ENCODE measurements at regions not wholly inside any gene's neighbourhood (a gene's known extent, or its start where the extent isn't known, plus 50 kb on each side); places are given as distances from the start of the nearest gene placed in this dataset.

DNA sequence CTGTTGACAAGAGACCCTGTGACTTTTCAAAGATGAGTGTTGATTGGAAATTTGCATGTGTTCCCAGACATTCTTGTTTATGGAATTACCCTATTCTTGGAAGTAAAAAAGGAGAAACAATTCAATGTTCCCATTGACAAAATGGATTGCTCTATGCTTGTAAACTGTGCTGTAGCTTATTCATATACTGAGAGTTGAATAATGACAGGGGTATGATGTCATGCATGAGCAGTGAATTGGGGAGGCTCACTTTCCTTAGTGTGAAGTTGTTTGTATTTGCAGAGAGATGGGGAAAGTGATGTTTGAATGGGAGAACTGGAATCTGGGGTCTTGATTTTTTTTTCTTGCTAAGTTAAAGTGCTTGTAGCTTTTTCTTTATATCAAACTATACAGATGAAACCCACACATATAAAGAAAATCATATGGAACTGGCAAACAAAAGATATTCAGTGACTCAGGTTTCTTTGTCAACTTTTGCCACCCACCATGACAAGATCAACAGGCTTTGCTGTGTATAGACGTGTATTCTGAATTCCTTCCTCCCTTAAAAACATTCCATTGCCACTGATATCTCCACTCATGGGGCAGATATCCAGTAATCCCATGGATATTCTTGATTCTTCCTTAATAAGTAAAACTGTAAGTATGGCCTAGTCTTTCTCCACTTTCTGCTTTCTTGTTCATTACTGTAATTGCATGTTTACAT is 97.8 kb upstream of the JAG1 start:
- Histone ChIP-seq H4K20me1 (ENCODE audit: insufficient read depth, low read length) (no peaks in the 10 kb centered on the region), H3K4me2 (ENCODE audit: low read depth, low read length) (no peak overlapping the region), H3K27me3 (replicated peaks; ENCODE audit: insufficient read depth, low read length) (no peaks in the 10 kb centered on the region), H3K9ac (ENCODE audit: low read length) (no peak overlapping the region), H3K79me2 (ENCODE audit: low read length) (no peaks in the 10 kb centered on the region), H3F3A (ENCODE audit: insufficient read depth, low read length) (no peaks in the 10 kb centered on the region), H3K36me3 (replicated peaks; ENCODE audit: insufficient read depth, low read length) (no peaks in the 10 kb centered on the region), H3K4me1 (ENCODE audit: low read length) (no peaks in the 10 kb centered on the region), H2AFZ (ENCODE audit: low read length) (no peak overlapping the region), H3K27ac (ENCODE audit: low read length) (no peak overlapping the region), H3K9me2 (replicated peaks; ENCODE audit: insufficient read depth, low read length) (no peaks in the 10 kb centered on the region), H3K4me3 (ENCODE audit: low read length) (no peak overlapping the region), H3K9me3 (replicated peaks; ENCODE audit: insufficient read depth, low read length) (no peaks in the 10 kb centered on the region)
- TF ChIP-seq EZH2phosphoT487 (IDR thresholded peaks at IDR 0.05; ENCODE audit: low read length) (no peak), EZH2 (optimal IDR thresholded peaks at IDR 0.05; ENCODE audit: low read depth, low read length) (no peak)
- TF ChIP-seq, protein P1, sequence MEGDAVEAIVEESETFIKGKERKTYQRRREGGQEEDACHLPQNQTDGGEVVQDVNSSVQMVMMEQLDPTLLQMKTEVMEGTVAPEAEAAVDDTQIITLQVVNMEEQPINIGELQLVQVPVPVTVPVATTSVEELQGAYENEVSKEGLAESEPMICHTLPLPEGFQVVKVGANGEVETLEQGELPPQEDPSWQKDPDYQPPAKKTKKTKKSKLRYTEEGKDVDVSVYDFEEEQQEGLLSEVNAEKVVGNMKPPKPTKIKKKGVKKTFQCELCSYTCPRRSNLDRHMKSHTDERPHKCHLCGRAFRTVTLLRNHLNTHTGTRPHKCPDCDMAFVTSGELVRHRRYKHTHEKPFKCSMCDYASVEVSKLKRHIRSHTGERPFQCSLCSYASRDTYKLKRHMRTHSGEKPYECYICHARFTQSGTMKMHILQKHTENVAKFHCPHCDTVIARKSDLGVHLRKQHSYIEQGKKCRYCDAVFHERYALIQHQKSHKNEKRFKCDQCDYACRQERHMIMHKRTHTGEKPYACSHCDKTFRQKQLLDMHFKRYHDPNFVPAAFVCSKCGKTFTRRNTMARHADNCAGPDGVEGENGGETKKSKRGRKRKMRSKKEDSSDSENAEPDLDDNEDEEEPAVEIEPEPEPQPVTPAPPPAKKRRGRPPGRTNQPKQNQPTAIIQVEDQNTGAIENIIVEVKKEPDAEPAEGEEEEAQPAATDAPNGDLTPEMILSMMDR (IDR thresholded peaks at IDR 0.05; ENCODE audit: low read length) = no peak
- no peak for DNase-seq

GRCh38 chr20:10774357-10774943 is 100.7 kb upstream of the JAG1 start:
- H3K27me3 ChIP-seq (replicated peaks; ENCODE audit: insufficient read depth, low read length) = no peaks in the 10 kb centered on the region
- no peaks in the 10 kb centered on the region for H3K79me2 ChIP-seq (ENCODE audit: low read length)
- no peaks in the 10 kb centered on the region for H3K9me3 ChIP-seq (replicated peaks; ENCODE audit: insufficient read depth, low read length)
- no peak overlapping the region for H3K4me3 ChIP-seq (ENCODE audit: low read length)
- TF ChIP-seq EZH2 (optimal IDR thresholded peaks at IDR 0.05; ENCODE audit: low read depth, low read length) (no peak), EZH2phosphoT487 (IDR thresholded peaks at IDR 0.05; ENCODE audit: low read length) (no peak)
- TF ChIP-seq, protein P1 (IDR thresholded peaks at IDR 0.05; ENCODE audit: low read length) = no peak
- H3K9ac ChIP-seq (ENCODE audit: low read length) = no peak overlapping the region
- no peak overlapping the region for H3K27ac ChIP-seq (ENCODE audit: low read length)
- no peak for DNase-seq
- no peaks in the 10 kb centered on the region for H3F3A ChIP-seq (ENCODE audit: insufficient read depth, low read length)
- no peaks in the 10 kb centered on the region for H4K20me1 ChIP-seq (ENCODE audit: insufficient read depth, low read length)
- H3K4me1 ChIP-seq (ENCODE audit: low read length) = no peaks in the 10 kb centered on the region
- no peak overlapping the region for H3K4me2 ChIP-seq (ENCODE audit: low read depth, low read length)
- H2AFZ ChIP-seq (ENCODE audit: low read length) = no peak overlapping the region
- H3K36me3 ChIP-seq (replicated peaks; ENCODE audit: insufficient read depth, low read length) = no peaks in the 10 kb centered on the region
- H3K9me2 ChIP-seq (replicated peaks; ENCODE audit: insufficient read depth, low read length) = no peaks in the 10 kb centered on the region

DNA sequence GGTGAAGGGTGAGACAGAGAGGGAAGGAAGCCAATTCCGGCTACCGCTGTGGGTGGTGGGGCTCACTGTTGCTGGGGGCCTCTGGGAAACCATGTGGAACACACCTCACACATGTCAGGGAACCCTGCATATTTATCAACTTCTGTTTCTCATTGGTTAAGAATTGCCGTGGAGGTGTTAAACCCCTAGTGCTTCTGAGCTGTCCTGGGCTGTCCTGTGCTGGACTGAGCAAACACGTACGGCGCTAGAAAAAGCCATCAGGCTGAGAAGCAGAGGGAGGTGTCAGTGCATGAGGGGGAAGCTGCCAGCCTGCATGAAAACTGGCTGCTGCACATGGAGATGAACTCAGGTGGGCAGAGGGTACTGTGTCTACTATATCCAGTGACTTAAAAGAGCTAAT is 103.9 kb upstream of the JAG1 start:
- Histone ChIP-seq H3K4me1 (ENCODE audit: low read length) (no peaks in the 10 kb centered on the region), H3F3A (ENCODE audit: insufficient read depth, low read length) (no peaks in the 10 kb centered on the region), H3K4me2 (ENCODE audit: low read depth, low read length) (no peak overlapping the region), H4K20me1 (ENCODE audit: insufficient read depth, low read length) (no peaks in the 10 kb centered on the region), H3K9ac (ENCODE audit: low read length) (no peak overlapping the region), H3K9me2 (replicated peaks; ENCODE audit: insufficient read depth, low read length) (no peaks in the 10 kb centered on the region), H3K36me3 (replicated peaks; ENCODE audit: insufficient read depth, low read length) (no peaks in the 10 kb centered on the region), H3K27me3 (replicated peaks; ENCODE audit: insufficient read depth, low read length) (no peaks in the 10 kb centered on the region), H2AFZ (ENCODE audit: low read length) (no peak overlapping the region), H3K4me3 (ENCODE audit: low read length) (no peak overlapping the region), H3K79me2 (ENCODE audit: low read length) (no peaks in the 10 kb centered on the region), H3K9me3 (replicated peaks; ENCODE audit: insufficient read depth, low read length) (no peaks in the 10 kb centered on the region), H3K27ac (ENCODE audit: low read length) (no peak overlapping the region)
- TF ChIP-seq EZH2phosphoT487 (IDR thresholded peaks at IDR 0.05; ENCODE audit: low read length) (no peak), EZH2 (optimal IDR thresholded peaks at IDR 0.05; ENCODE audit: low read depth, low read length) (no peak)
- TF ChIP-seq, protein P1 (IDR thresholded peaks at IDR 0.05; ENCODE audit: low read length) = no peak
- no peak for DNase-seq
